NCI-H526 treated with DMSO at 0.1 percent for 48 hours (cell line): ENCODE measurements at regions not wholly inside any gene's neighbourhood (a gene's known extent, or its start where the extent isn't known, plus 50 kb on each side); places are given as distances from the start of the nearest gene placed in this dataset.
"Not testable (repeated sequence)": the region's sequence is repeated elsewhere in the genome, so short reads cannot be mapped to it uniquely, and the experiment has no call there.

Experiments used
- DNase-seq: peaks from one replicate; lab custom pipeline; 2025; lab: John Stamatoyannopoulos, UW

GRCh38 chr9:94033383-94033782 is 50.9 kb upstream of the PTPDC1 start:
- DNase-seq, result no peak

GRCh38 chr9:94031946-94032345 is 52.3 kb upstream of the PTPDC1 start:
- no peak for DNase-seq

GRCh38 chr9:94031380-94031779 is 52.9 kb upstream of the PTPDC1 start:
- no peak for DNase-seq

- DNase-seq, result peak; percentile 55
Observed at GRCh38 chr9:94030318-94031179, 53.7 kb upstream of the PTPDC1 start.

- no peak for DNase-seq
Observed at GRCh38 chr9:94029932-94030317, 54.3 kb upstream of the PTPDC1 start.

GRCh38 chr9:94026816-94027215 is 57.4 kb upstream of the PTPDC1 start:
- no peak for DNase-seq

GRCh38 chr9:94022476-94022875 is 61.8 kb upstream of the PTPDC1 start:
- DNase-seq, result not testable (repeated sequence)

GRCh38 chr9:94020836-94021235 is 63.4 kb upstream of the PTPDC1 start:
- DNase-seq, result not testable (repeated sequence)

- DNase-seq, result no peak
Observed at GRCh38 chr9:94018628-94019027, 63.5 kb upstream of the BARX1 start.

- no peak for DNase-seq
Observed at GRCh38 chr9:94017939-94018531, 62.9 kb upstream of the BARX1 start.

GRCh38 chr9:94016744-94017143 is 61.6 kb upstream of the BARX1 start:
- no peak for DNase-seq

GRCh38 chr9:94014920-94015319 is 59.8 kb upstream of the BARX1 start:
- no peak for DNase-seq

GRCh38 chr9:94014066-94014654 is 59.0 kb upstream of the BARX1 start:
- no peak for DNase-seq

GRCh38 chr9:94010980-94011533 is 55.9 kb upstream of the BARX1 start:
- DNase-seq, result no peak

- DNase-seq, result no peak
Observed at GRCh38 chr9:94005272-94005901, 50.2 kb upstream of the BARX1 start.
